ENCODE measurements at regions not wholly inside any gene's neighbourhood (a gene's known extent, or its start where the extent isn't known, plus 50 kb on each side); places are given as distances from the start of the nearest gene placed in this dataset.

GRCh38 chr20:12394786-12395185 lies 477.1 kb downstream of the BTBD3 start:
- TF ChIP-seq POLR2A (IDR thresholded peaks at IDR 0.05), result no peak
- TF ChIP-seq EP300 (IDR thresholded peaks at IDR 0.05), result no peak
- no peak for TF ChIP-seq CTCF (IDR thresholded peaks at IDR 0.05)

All from tibial nerve (tissue), 4 donors.